Neural cell (in vitro differentiated cells): ENCODE measurements at regions not wholly inside any gene's neighbourhood (a gene's known extent, or its start where the extent isn't known, plus 50 kb on each side); places are given as distances from the start of the nearest gene placed in this dataset.

ENCODE experiments used
- H2AFZ ChIP-seq: fragments of 200-600, 300-800 bp; sonication (generic), shearing (Covaris generic); 2 replicates; pipeline ENCODE4 v1.6.0; 2014; ENCODE audit warnings: low read depth, mild to moderate bottlenecking, antibody characterized with exemption, low read length, moderate library complexity
- H3F3A ChIP-seq: fragments of 200-600 bp; shearing (Covaris generic); 2 replicates; pipeline ENCODE4 v1.6.1; 2016; ENCODE audit warnings: mild to moderate bottlenecking, moderate library complexity, mixed read lengths, antibody characterized with exemption, low read length; ENCODE audit not compliant: insufficient read depth, poor library complexity, severe bottlenecking
- H3K27ac ChIP-seq: fragments of 200-600, 300-800 bp; sonication (generic), shearing (Covaris generic); 2 replicates; pipeline ENCODE4 v1.5.1; 2014; ENCODE audit warnings: mild to moderate bottlenecking, low read length, moderate library complexity
- H3K27me3 ChIP-seq: fragments of 300-800, 200-600 bp; sonication (generic), shearing (Covaris generic); 2 replicates; pipeline ENCODE4 v1.6.0; 2014; ENCODE audit warnings: mild to moderate bottlenecking, low read depth, low read length, moderate library complexity; ENCODE audit not compliant: insufficient read depth
- H3K36me3 ChIP-seq: fragments of 300-800, 200-600 bp; sonication (generic), shearing (Covaris generic); 2 replicates; pipeline ENCODE4 v1.5.1; 2014; ENCODE audit warnings: mild to moderate bottlenecking, antibody characterized with exemption, low read length, moderate library complexity; ENCODE audit not compliant: insufficient read depth
- H3K4me2 ChIP-seq: fragments of 300-800, 200-600 bp; sonication (generic), shearing (Covaris generic); 2 replicates; pipeline ENCODE4 v1.6.0; 2014; ENCODE audit warnings: mild to moderate bottlenecking, low read length
- H3K4me3 ChIP-seq: fragments of 300-800, 200-600 bp; sonication (generic), shearing (Covaris generic); 2 replicates; pipeline ENCODE4 v1.5.1; 2014; ENCODE audit warnings: mild to moderate bottlenecking, low read length, moderate library complexity
- H3K79me2 ChIP-seq: fragments of 200-600 bp; shearing (Covaris generic); replicated peaks from 2 replicates; pipeline ENCODE4 v1.6.0; 2014; ENCODE audit warnings: mild to moderate bottlenecking, low read length, moderate library complexity; ENCODE audit not compliant: insufficient read depth
- H3K9ac ChIP-seq: fragments of 300-800, 200-600 bp; sonication (generic), shearing (Covaris generic); 2 replicates; pipeline ENCODE4 v1.6.1; 2016; ENCODE audit warnings: mild to moderate bottlenecking, low read length, mixed read lengths
- H3K9me2 ChIP-seq: fragments of 200-600 bp; shearing (Covaris generic); 2 replicates; pipeline ENCODE4 v1.6.1; 2016; ENCODE audit warnings: mild to moderate bottlenecking, low read length, mixed read lengths; ENCODE audit not compliant: insufficient read depth
- H3K9me3 ChIP-seq: fragments of 200-600, 300-800 bp; sonication (generic), shearing (Covaris generic); 2 replicates; pipeline ENCODE4 v1.6.1; 2016; ENCODE audit warnings: mild to moderate bottlenecking, mixed run types, low read length, moderate library complexity, mixed read lengths
- H4K20me1 ChIP-seq: fragments of 200-600 bp; shearing (Covaris generic); 2 replicates; pipeline ENCODE4 v1.6.1; 2016; ENCODE audit warnings: mild to moderate bottlenecking, mixed run types; ENCODE audit not compliant: insufficient read depth
- EP300 ChIP-seq: fragments of 450-650 bp; conservative IDR thresholded peaks from 2 replicates; pipeline ENCODE4 v1.6.1; 2014; ENCODE audit warnings: antibody characterized with exemption, mild to moderate bottlenecking, moderate library complexity; ENCODE audit not compliant: poor library complexity, severe bottlenecking
- EZH2 ChIP-seq: fragments of 200-600, 300-800 bp; shearing (Covaris generic), sonication (generic); IDR thresholded peaks from 2 replicates; pipeline ENCODE4 v1.6.1; 2014; ENCODE audit warnings: antibody characterized with exemption, low read length, borderline replicate concordance, mild to moderate bottlenecking; ENCODE audit not compliant: insufficient read depth, poor library complexity, severe bottlenecking
- MXI1 ChIP-seq: fragments of 450-650 bp; conservative IDR thresholded peaks from 2 replicates; pipeline ENCODE4 v1.6.1; 2014; ENCODE audit warnings: antibody characterized with exemption, mild to moderate bottlenecking; ENCODE audit not compliant: poor library complexity, severe bottlenecking
- POLR2AphosphoS5 ChIP-seq: IDR thresholded peaks from 2 replicates; pipeline ENCODE4 v1.6.1; 2012
- RAD21 ChIP-seq: fragments of 450-650 bp; conservative IDR thresholded peaks from 2 replicates; pipeline ENCODE4 v1.6.1; 2014; ENCODE audit warnings: antibody characterized with exemption, mild to moderate bottlenecking, moderate library complexity
- SMC3 ChIP-seq: fragments of 450-650 bp; conservative IDR thresholded peaks from 2 replicates; pipeline ENCODE4 v1.6.1; 2014; ENCODE audit warnings: antibody characterized with exemption, mild to moderate bottlenecking, moderate library complexity; ENCODE audit not compliant: poor library complexity
- TAF1 ChIP-seq: IDR thresholded peaks from 2 replicates; pipeline ENCODE4 v1.6.1; 2012; ENCODE audit warnings: low read depth
- TF ChIP-seq, protein P1 (sequence below): IDR thresholded peaks from 2 replicates; pipeline ENCODE4 v1.6.1; 2012; ENCODE audit warnings: borderline replicate concordance
- TF ChIP-seq, protein P2 (sequence below): fragments of 450-650 bp; IDR thresholded peaks from 2 replicates; pipeline ENCODE4 v1.5.1; 2014; ENCODE audit warnings: antibody characterized with exemption, mild to moderate bottlenecking, moderate library complexity; ENCODE audit not compliant: poor library complexity, severe bottlenecking

DNA sequence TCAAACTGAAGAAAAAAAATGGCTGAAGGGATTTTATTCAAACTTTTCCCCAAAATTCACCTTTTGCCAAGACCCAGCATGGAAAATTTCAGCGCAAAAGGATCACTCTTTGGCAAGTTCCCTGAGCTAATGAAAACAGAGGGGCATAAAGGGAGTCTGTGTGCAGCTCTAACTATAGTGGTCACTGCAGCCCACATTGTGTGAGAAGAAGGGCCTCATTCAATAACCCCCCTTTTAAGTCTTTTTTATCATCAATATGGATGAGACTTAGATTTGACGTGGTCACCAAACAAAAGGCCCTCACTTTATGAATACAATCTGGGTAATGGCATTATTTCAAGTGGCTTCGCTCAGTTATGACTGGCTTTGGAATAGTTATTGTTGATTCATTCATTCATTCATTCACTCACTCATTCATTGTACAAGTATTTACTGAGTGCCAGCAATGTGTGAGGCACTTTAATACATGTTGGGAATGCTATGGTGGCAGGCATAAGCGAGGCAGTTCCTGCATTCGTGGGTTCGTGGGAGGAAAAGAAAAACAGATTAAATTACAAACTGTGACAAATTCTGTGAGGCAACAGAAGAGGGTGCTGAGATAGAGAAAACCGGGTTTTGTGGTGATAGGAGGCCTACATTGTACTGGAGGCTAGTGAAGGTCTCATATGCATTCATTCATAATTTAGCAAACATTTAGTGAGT lies 145.7 kb upstream of the KLF4 start:
- Histone ChIP-seq H3K4me2 (no peak overlapping the region), H3K36me3 (no peaks in the 10 kb centered on the region), H3K9me3 (no peaks in the 10 kb centered on the region), H3F3A (no peaks in the 10 kb centered on the region), H3K79me2 (no peaks in the 10 kb centered on the region), H2AFZ (no peak overlapping the region), H3K9me2 (no peaks in the 10 kb centered on the region), H3K27ac (no peak overlapping the region), H3K27me3 (peaks cover 26% of the 10 kb centered on the region), H4K20me1 (no peaks in the 10 kb centered on the region), H3K4me3 (no peak overlapping the region), H3K9ac (no peak overlapping the region)
- no peak for TF ChIP-seq EP300

DNA sequence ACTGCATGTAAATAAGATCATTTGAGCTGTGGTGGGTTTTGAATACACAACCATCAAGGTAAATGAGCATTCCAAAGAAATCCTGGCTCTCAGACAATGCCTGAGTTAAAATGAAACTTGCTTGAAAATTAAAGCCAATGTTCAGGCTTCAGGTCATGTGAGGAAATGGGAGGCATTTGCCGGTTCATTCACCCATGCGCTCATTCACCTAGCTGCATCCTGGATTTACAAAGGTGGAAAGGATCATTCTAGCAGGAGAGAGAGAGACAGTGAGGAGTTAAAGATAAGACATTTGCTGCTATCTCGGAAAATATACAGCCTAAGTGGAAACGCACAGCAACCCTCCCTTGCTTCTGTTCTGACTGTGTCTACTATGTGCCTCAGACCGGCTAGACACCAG lies 143.8 kb upstream of the KLF4 start:
- no peaks in the 10 kb centered on the region for H3F3A ChIP-seq
- no peaks in the 10 kb centered on the region for H3K9me3 ChIP-seq
- TF ChIP-seq SMC3: no peak
- TF ChIP-seq, protein P1, sequence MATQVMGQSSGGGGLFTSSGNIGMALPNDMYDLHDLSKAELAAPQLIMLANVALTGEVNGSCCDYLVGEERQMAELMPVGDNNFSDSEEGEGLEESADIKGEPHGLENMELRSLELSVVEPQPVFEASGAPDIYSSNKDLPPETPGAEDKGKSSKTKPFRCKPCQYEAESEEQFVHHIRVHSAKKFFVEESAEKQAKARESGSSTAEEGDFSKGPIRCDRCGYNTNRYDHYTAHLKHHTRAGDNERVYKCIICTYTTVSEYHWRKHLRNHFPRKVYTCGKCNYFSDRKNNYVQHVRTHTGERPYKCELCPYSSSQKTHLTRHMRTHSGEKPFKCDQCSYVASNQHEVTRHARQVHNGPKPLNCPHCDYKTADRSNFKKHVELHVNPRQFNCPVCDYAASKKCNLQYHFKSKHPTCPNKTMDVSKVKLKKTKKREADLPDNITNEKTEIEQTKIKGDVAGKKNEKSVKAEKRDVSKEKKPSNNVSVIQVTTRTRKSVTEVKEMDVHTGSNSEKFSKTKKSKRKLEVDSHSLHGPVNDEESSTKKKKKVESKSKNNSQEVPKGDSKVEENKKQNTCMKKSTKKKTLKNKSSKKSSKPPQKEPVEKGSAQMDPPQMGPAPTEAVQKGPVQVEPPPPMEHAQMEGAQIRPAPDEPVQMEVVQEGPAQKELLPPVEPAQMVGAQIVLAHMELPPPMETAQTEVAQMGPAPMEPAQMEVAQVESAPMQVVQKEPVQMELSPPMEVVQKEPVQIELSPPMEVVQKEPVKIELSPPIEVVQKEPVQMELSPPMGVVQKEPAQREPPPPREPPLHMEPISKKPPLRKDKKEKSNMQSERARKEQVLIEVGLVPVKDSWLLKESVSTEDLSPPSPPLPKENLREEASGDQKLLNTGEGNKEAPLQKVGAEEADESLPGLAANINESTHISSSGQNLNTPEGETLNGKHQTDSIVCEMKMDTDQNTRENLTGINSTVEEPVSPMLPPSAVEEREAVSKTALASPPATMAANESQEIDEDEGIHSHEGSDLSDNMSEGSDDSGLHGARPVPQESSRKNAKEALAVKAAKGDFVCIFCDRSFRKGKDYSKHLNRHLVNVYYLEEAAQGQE: no peak
- TF ChIP-seq RAD21: no peak
- no peak overlapping the region for H2AFZ ChIP-seq
- H3K4me2 ChIP-seq: no peak overlapping the region
- no peaks in the 10 kb centered on the region for H4K20me1 ChIP-seq
- no peak overlapping the region for H3K27ac ChIP-seq
- no peak overlapping the region for H3K4me3 ChIP-seq
- no peak overlapping the region for H3K9ac ChIP-seq
- no peaks in the 10 kb centered on the region for H3K79me2 ChIP-seq
- no peaks in the 10 kb centered on the region for H3K36me3 ChIP-seq
- H3K9me2 ChIP-seq: no peaks in the 10 kb centered on the region
- H3K27me3 ChIP-seq: peaks cover 15% of the 10 kb centered on the region

DNA sequence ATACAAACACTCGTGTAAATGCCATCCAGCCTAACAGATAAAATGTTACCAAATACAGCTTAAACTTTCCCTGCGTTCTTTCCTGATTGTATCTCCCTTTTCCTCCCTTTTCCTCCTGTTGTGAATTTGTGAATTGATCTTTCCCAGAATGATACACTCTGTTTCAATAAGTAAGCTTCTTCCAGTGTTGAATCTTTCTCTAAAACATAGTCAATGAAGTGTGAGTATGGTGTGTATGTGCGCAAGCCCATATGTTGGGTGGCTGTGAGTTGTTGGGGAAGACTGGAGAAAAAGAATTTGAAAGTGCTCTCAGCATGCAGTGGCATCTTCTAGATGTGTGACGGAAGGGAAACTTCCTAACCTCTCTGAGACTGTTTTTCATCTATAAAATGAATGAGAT lies 143.1 kb upstream of the KLF4 start:
- Histone ChIP-seq H3K9ac (no peak overlapping the region), H4K20me1 (no peaks in the 10 kb centered on the region), H3F3A (no peaks in the 10 kb centered on the region), H3K27me3 (peaks cover 7% of the 10 kb centered on the region), H3K9me2 (no peaks in the 10 kb centered on the region), H2AFZ (no peak overlapping the region), H3K9me3 (no peaks in the 10 kb centered on the region), H3K4me2 (no peak overlapping the region), H3K27ac (no peak overlapping the region), H3K79me2 (no peaks in the 10 kb centered on the region), H3K4me3 (no peak overlapping the region), H3K36me3 (no peaks in the 10 kb centered on the region)
- TF ChIP-seq POLR2AphosphoS5 (no peak), EP300 (no peak), EZH2 (no peak), MXI1 (no peak), TAF1 (no peak), RAD21 (no peak), SMC3 (no peak)
- TF ChIP-seq, protein P1: no peak
- TF ChIP-seq, protein P2, sequence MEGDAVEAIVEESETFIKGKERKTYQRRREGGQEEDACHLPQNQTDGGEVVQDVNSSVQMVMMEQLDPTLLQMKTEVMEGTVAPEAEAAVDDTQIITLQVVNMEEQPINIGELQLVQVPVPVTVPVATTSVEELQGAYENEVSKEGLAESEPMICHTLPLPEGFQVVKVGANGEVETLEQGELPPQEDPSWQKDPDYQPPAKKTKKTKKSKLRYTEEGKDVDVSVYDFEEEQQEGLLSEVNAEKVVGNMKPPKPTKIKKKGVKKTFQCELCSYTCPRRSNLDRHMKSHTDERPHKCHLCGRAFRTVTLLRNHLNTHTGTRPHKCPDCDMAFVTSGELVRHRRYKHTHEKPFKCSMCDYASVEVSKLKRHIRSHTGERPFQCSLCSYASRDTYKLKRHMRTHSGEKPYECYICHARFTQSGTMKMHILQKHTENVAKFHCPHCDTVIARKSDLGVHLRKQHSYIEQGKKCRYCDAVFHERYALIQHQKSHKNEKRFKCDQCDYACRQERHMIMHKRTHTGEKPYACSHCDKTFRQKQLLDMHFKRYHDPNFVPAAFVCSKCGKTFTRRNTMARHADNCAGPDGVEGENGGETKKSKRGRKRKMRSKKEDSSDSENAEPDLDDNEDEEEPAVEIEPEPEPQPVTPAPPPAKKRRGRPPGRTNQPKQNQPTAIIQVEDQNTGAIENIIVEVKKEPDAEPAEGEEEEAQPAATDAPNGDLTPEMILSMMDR: no peak
